H54 (cell line): ENCODE measurements at regions not wholly inside any gene's neighbourhood (a gene's known extent, or its start where the extent isn't known, plus 50 kb on each side); places are given as distances from the start of the nearest gene placed in this dataset.
A peak's percentile ranks its signal among the peaks of the same experiment; 100 is the strongest.

Source experiments
- DNase-seq: peaks from one replicate; pipeline ENCODE4 v3.0.0; 2011; ENCODE audit warnings: low spot score, mixed read lengths; ENCODE audit not compliant: insufficient read length
- FAIRE-seq: peaks from 3 replicates; lab custom pipeline; 2011; peaks lifted over from hg19 to GRCh38; lab: Jason Lieb, UNC
- POLR2A ChIP-seq: IDR thresholded peaks from 2 replicates; pipeline ENCODE4 v1.6.1; 2011; ENCODE audit warnings: low read depth, mild to moderate bottlenecking, low read length

DNA sequence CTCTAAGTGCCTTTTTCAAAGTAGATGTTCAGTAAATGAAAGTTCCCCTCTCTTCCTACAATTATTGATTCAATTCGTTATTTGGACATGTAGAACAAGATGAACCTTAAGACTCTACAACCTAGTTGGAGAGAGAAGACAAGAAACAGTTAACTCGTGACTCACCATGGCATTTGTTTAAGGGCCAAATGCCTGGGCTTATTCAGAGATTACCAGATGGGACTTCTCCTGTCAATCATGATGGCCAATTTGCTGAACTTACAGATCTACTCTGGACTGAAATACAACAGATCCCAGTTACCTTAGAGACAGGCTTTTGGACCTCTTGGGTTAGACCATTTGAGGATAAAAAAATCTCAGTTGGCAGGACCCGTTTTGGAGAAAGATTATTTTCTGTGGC is 93.5 kb downstream of the C1orf94 start:
- TF ChIP-seq POLR2A = no peak
- FAIRE-seq (no peak), DNase-seq (no peak)

- no peak for FAIRE-seq
- no peak for DNase-seq
- TF ChIP-seq POLR2A = no peak
Measured at GRCh38 chr1:34272152-34272551, 95.4 kb downstream of the C1orf94 start.

GRCh38 chr1:34275150-34275549 is 98.4 kb downstream of the C1orf94 start:
- DNase-seq (no peak), FAIRE-seq (no peak)
- TF ChIP-seq POLR2A = no peak

DNA sequence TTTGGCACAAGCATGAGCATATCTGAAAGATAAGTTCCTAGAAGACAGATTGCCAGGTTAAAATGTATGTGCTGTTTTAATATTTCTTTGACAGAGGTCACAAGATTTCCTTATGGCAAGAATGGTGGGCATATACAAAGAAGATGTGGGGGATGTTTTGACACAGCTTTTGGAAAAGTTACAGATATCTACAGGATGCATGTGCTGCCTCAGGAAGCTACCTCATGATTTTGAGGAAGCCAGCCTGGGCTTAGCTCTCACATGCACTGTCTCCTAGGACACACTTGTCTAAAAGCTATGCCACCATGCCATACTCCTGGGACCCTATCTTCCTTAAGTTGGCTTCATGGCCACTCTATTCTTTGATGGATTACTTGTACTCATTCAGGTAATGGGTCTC is 99.9 kb downstream of the C1orf94 start:
- FAIRE-seq = no peak
- DNase-seq = no peak
- TF ChIP-seq POLR2A = no peak

DNA sequence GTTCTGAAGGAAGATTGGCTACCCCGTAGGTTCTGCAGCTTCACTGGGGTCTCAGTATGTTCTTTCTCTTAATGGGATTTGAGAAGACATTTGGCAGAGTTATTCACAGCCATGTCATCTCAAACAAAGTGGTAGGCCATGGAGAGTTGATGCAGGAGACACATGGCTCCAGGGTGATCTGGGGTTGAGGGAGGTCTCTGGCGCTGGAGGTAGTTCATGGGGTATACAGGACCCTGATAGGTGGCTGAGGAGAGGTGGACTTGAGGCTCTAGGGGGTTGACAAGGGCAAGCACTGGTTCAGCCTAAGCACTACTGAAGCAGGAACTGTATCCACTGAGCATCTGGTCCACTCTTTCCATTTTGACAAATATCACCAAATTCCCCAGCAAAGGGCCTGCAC is 100.4 kb downstream of the C1orf94 start:
- DNase-seq (no peak), FAIRE-seq (no peak)
- TF ChIP-seq POLR2A = no peak

GRCh38 chr1:34278211-34278610 is 101.5 kb downstream of the C1orf94 start:
- TF ChIP-seq POLR2A = no peak
- no peak for DNase-seq
- no peak for FAIRE-seq

GRCh38 chr1:34279971-34280370 is 103.3 kb downstream of the C1orf94 start:
- TF ChIP-seq POLR2A = no peak
- FAIRE-seq (no peak), DNase-seq (no peak)

- DNase-seq = no peak
- no peak for TF ChIP-seq POLR2A
- no peak for FAIRE-seq
Measured at GRCh38 chr1:34280509-34280908, 103.8 kb downstream of the C1orf94 start.

DNA sequence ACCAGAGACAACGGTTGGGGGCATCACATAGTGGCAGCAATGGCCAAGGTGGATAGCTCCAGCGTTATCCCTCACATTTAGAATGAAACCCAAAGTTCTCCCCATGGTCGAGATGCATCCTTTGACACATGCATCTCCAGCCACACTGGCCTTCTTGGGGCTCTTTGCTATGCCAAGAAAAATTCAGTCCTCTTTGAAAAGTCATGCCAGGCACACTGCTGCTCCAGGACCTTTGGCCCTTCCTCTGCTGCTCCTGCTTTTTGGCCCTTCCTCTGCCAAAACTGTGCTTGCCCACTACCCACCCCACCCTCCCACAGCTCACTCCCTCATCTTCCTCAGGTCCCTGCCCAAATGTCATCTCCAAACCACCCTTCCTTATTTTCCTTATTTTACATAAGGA is 106.4 kb downstream of the C1orf94 start:
- DNase-seq = no peak
- no peak for FAIRE-seq
- no peak for TF ChIP-seq POLR2A

DNA sequence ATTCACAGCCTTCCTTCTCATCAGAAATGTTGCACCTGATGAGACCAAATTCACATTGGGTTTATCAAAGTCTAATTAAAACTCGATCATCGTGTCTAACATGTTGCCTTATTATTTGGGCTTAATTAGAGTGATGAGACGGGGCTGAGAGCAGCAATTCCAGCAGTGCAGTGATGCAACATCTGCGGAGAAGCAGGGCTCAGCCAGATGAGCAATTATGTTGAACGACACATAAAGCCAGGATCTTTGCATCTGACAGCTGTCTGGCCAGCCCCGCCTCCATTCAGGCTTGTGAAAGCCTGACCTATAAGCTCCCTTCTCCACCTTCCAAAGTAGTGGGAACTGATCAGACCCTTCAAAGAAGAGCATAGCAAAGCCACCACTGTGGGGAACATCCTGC is 109.8 kb downstream of the C1orf94 start:
- FAIRE-seq (no peak), DNase-seq (no peak)
- TF ChIP-seq POLR2A = no peak

GRCh38 chr1:34290831-34291230 is 114.1 kb downstream of the C1orf94 start:
- FAIRE-seq (no peak), DNase-seq (no peak)
- TF ChIP-seq POLR2A = no peak

DNA sequence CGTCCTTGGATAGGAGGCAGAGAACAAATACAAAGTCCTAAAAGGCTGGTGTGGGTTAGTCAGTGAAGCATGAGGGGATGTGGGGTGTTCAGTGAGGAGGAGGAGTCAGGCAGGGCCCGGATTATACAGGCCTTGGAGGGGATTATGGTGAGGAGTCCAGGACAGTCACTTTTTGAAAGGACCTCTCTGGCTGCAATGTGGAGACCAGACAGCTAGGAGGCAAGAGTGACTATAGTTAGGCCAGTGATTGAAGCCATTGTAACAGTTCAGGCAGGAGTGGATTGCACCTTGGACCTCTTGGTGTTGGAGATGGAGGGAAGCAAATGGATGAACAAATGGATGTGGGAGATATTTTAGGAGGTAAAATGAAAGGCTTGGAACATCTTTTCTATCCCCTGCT is 115.8 kb downstream of the C1orf94 start:
- FAIRE-seq = peak; percentile 70
- DNase-seq = no peak
- no peak for TF ChIP-seq POLR2A

GRCh38 chr1:34296059-34296458 is 119.4 kb downstream of the C1orf94 start:
- FAIRE-seq (no peak), DNase-seq (no peak)
- no peak for TF ChIP-seq POLR2A

DNA sequence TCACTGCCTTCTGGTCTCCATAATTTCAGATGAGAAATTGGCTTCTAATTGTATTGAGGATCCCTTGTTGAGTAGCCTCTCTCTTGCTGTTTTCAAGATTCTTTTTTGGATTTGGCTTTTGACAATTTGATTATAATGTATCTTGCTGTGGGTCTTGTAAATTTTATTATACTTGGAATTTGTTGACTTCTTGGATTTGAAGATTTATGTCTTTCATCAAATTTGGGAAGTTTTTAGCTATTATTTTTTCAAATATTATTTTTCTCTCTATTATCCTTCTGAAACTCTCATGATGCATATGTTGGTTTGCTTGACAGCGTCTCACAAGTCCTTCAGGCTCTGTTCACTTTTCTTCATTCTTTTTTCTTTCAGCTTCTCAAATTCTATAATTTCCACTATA is 126.1 kb downstream of the C1orf94 start:
- TF ChIP-seq POLR2A = no peak
- FAIRE-seq (no peak), DNase-seq (no peak)

DNA sequence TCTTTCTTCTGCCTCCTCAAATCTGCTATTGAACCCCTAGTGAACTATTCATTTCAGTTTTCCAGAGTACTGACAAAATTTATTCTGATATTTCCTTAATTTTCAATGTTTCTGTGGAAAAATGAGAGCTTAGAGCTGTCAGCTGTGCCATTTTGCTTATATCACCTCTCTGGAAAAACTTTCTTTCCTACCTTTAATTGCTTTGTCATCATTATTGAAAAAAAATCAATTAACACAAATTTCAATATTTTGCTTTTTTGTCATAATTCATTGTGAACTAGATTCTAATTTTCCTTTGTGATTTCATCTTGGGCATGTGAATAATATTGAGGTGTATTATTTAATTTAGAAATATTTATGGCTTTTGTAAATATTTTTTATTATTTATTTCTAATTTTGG is 126.5 kb downstream of the C1orf94 start:
- no peak for TF ChIP-seq POLR2A
- DNase-seq (no peak), FAIRE-seq (no peak)

- no peak for TF ChIP-seq POLR2A
- DNase-seq (no peak), FAIRE-seq (no peak)
Measured at GRCh38 chr1:34306568-34306967, 129.9 kb downstream of the C1orf94 start.

DNA sequence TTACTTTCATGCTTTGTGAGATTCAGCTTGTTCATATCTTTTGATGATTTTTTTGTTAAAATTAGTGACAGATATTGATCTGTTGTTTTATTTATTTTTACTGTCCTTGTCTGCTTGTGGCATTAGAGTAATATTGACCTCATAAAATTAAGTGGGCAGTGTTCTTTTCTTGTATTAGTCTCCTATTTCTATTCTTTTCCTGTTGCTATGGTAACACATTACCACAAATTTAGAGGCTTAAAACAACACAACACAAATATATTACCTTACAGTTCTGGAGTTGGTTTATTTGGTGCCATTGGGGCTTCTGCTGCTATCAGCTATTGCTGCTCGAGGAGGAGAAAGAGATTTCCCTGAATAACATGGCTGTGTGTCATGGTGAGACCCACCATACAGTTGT is 135.7 kb downstream of the C1orf94 start:
- FAIRE-seq = no peak
- DNase-seq = no peak
- TF ChIP-seq POLR2A = no peak
